BLaER1 treated with 17β-estradiol and CSF1 and Interleukin-3, amounts not matched to agents 10 nM and 100 nM (cell line): ENCODE measurements at regions not wholly inside any gene's neighbourhood (a gene's known extent, or its start where the extent isn't known, plus 50 kb on each side); places are given as distances from the start of the nearest gene placed in this dataset.
A peak's percentile ranks its signal among the peaks of the same experiment; 100 is the strongest.

ENCODE experiments used
- H3K27ac ChIP-seq, 11 experiments: shearing (Covaris generic); formaldehyde crosslinking; 2 replicates each; pipeline ENCODE4 v1.8.1; 2022
- H3K27me3 ChIP-seq, 11 experiments: shearing (Covaris generic); formaldehyde crosslinking; 2 replicates each; pipeline ENCODE4 v1.8.1; 2022
- H3K36me3 ChIP-seq, 11 experiments: shearing (Covaris generic); formaldehyde crosslinking; 2 replicates each; pipeline ENCODE4 v1.8.1; 2022
- H3K4me1 ChIP-seq, 10 experiments: shearing (Covaris generic); formaldehyde crosslinking; 2 replicates each; pipeline ENCODE4 v1.8.1; 2022
- H3K4me2 ChIP-seq, 11 experiments: shearing (Covaris generic); formaldehyde crosslinking; 2 replicates each; pipeline ENCODE4 v1.8.1; 2022
- H3K4me3 ChIP-seq, 10 experiments: shearing (Covaris generic); formaldehyde crosslinking; 2 replicates each; pipeline ENCODE4 v1.8.1; 2022
- H3K9ac ChIP-seq, 11 experiments: shearing (Covaris generic); formaldehyde crosslinking; 2 replicates each; pipeline ENCODE4 v1.8.1; 2022
- H3K9me3 ChIP-seq, 11 experiments: shearing (Covaris generic); formaldehyde crosslinking; replicated peaks in 1 of 11; 2 replicates each; pipeline ENCODE4 v1.8.1; 2022
- H4K20me1 ChIP-seq, 11 experiments: shearing (Covaris generic); formaldehyde crosslinking; 2 replicates each; pipeline ENCODE4 v1.8.1; 2022
- Cebpa-rat ChIP-seq, 11 experiments: shearing (Covaris generic); IDR thresholded peaks; 2 replicates each; pipeline ENCODE4 v1.8.1; 2022

- H3K27me3 ChIP-seq, result no peaks in the 10 kb centered on the region
- H3K27ac ChIP-seq, result no peak overlapping the region
- H3K9me3 ChIP-seq, result peaks cover 0 to 7% (median 0%) of the 10 kb centered on the region in 11 experiments; a peak in 2 of 22 replicates
- no peak overlapping the region for H3K4me3 ChIP-seq
- H3K36me3 ChIP-seq, result no peaks in the 10 kb centered on the region
- no peaks in the 10 kb centered on the region for H3K4me1 ChIP-seq
- TF ChIP-seq Cebpa-rat (IDR thresholded peaks at IDR 0.05), result no peak
- no peaks in the 10 kb centered on the region for H4K20me1 ChIP-seq
- H3K4me2 ChIP-seq, result no peak overlapping the region
- H3K9ac ChIP-seq, result no peak overlapping the region
Observed at GRCh38 chr7:83808982-83809381, 160.0 kb upstream of the SEMA3E start.

GRCh38 chr7:83807774-83808173, 158.8 kb upstream of the SEMA3E start:
- no peaks in the 10 kb centered on the region for H4K20me1 ChIP-seq
- H3K9ac ChIP-seq, result no peak overlapping the region
- no peak overlapping the region for H3K4me2 ChIP-seq
- H3K4me3 ChIP-seq, result no peak overlapping the region
- peaks cover 0 to 5% (median 0%) of the 10 kb centered on the region in 11 experiments; a peak in 2 of 22 replicates for H3K9me3 ChIP-seq
- no peak for TF ChIP-seq Cebpa-rat (IDR thresholded peaks at IDR 0.05)
- H3K27me3 ChIP-seq, result no peaks in the 10 kb centered on the region
- H3K27ac ChIP-seq, result no peak overlapping the region
- H3K36me3 ChIP-seq, result no peaks in the 10 kb centered on the region
- H3K4me1 ChIP-seq, result no peaks in the 10 kb centered on the region

- no peak overlapping the region for H3K9ac ChIP-seq
Observed at GRCh38 chr7:83806538-83806937, 157.6 kb upstream of the SEMA3E start.

GRCh38 chr7:83799333-83799732, 150.4 kb upstream of the SEMA3E start:
- Histone ChIP-seq H3K27me3 (no peaks in the 10 kb centered on the region), H3K4me1 (peaks cover 0 to 7% (median 0%) of the 10 kb centered on the region in 10 experiments; a peak in 6 of 20 replicates), H4K20me1 (no peaks in the 10 kb centered on the region), H3K9ac (no peak overlapping the region), H3K9me3 (peaks cover 0 to 6% (median 0%) of the 10 kb centered on the region in 11 experiments; a peak in 1 of 22 replicates), H3K4me3 (no peak overlapping the region), H3K36me3 (no peaks in the 10 kb centered on the region), H3K27ac (no peak overlapping the region), H3K4me2 (no peak overlapping the region; a peak in 1 of 22 replicates)
- no peak for TF ChIP-seq Cebpa-rat (IDR thresholded peaks at IDR 0.05)

More at GRCh38 chr7:83806538-83806937, 157.6 kb upstream of the SEMA3E start:
- Histone ChIP-seq H3K4me1 (no peaks in the 10 kb centered on the region), H3K4me2 (no peak overlapping the region), H3K36me3 (no peaks in the 10 kb centered on the region), H3K27me3 (no peaks in the 10 kb centered on the region), H3K9me3 (peaks cover 0 to 2% (median 0%) of the 10 kb centered on the region in 11 experiments; a peak in 1 of 22 replicates), H3K27ac (no peak overlapping the region), H4K20me1 (no peaks in the 10 kb centered on the region), H3K4me3 (no peak overlapping the region)
- TF ChIP-seq Cebpa-rat (IDR thresholded peaks at IDR 0.05), result no peak

GRCh38 chr7:83798489-83798888, 149.6 kb upstream of the SEMA3E start:
- H3K36me3 ChIP-seq, result no peaks in the 10 kb centered on the region
- no peaks in the 10 kb centered on the region for H3K27me3 ChIP-seq
- H3K4me1 ChIP-seq, result peaks cover 0 to 7% (median 0%) of the 10 kb centered on the region in 10 experiments; a peak in 6 of 20 replicates
- no peak for TF ChIP-seq Cebpa-rat (IDR thresholded peaks at IDR 0.05)
- no peak overlapping the region for H3K9ac ChIP-seq
- peaks cover 0 to 6% (median 0%) of the 10 kb centered on the region in 11 experiments; a peak in 1 of 22 replicates for H3K9me3 ChIP-seq
- no peaks in the 10 kb centered on the region for H4K20me1 ChIP-seq
- no peak overlapping the region for H3K4me3 ChIP-seq
- no peak overlapping the region for H3K27ac ChIP-seq
- H3K4me2 ChIP-seq, result 0 out of 22 replicates have a peak overlapping the region, but pooled peaks of 3 of the 11 experiments have one; percentile 3 to 20 (median 8)

GRCh38 chr7:83796760-83797159, 147.8 kb upstream of the SEMA3E start:
- Histone ChIP-seq H3K27ac (no peak overlapping the region), H3K4me2 (no peak overlapping the region), H3K4me1 (peaks cover 0 to 7% (median 0%) of the 10 kb centered on the region in 10 experiments; a peak in 6 of 20 replicates), H3K36me3 (no peaks in the 10 kb centered on the region), H3K9me3 (peaks cover 0 to 6% (median 0%) of the 10 kb centered on the region in 11 experiments; a peak in 1 of 22 replicates), H3K27me3 (no peaks in the 10 kb centered on the region), H4K20me1 (no peaks in the 10 kb centered on the region), H3K9ac (no peak overlapping the region), H3K4me3 (no peak overlapping the region)
- no peak for TF ChIP-seq Cebpa-rat (IDR thresholded peaks at IDR 0.05)

GRCh38 chr7:83794829-83795228, 145.9 kb upstream of the SEMA3E start:
- TF ChIP-seq Cebpa-rat (IDR thresholded peaks at IDR 0.05), result no peak
- Histone ChIP-seq H4K20me1 (no peaks in the 10 kb centered on the region), H3K9ac (no peak overlapping the region), H3K4me1 (peaks cover 0 to 7% (median 0%) of the 10 kb centered on the region in 10 experiments; a peak in 6 of 20 replicates), H3K27ac (no peak overlapping the region), H3K36me3 (no peaks in the 10 kb centered on the region), H3K27me3 (no peaks in the 10 kb centered on the region), H3K9me3 (no peaks in the 10 kb centered on the region), H3K4me3 (no peak overlapping the region), H3K4me2 (no peak overlapping the region)

GRCh38 chr7:83793558-83793957, 144.6 kb upstream of the SEMA3E start:
- no peak overlapping the region for H3K9ac ChIP-seq
- H4K20me1 ChIP-seq, result no peaks in the 10 kb centered on the region
- TF ChIP-seq Cebpa-rat (IDR thresholded peaks at IDR 0.05), result no peak
- no peaks in the 10 kb centered on the region for H3K36me3 ChIP-seq
- H3K27ac ChIP-seq, result no peak overlapping the region
- H3K4me2 ChIP-seq, result no peak overlapping the region
- H3K4me1 ChIP-seq, result peaks cover 0 to 5% (median 0%) of the 10 kb centered on the region in 10 experiments; a peak in 6 of 20 replicates
- H3K4me3 ChIP-seq, result no peak overlapping the region
- H3K27me3 ChIP-seq, result no peaks in the 10 kb centered on the region
- no peaks in the 10 kb centered on the region for H3K9me3 ChIP-seq

GRCh38 chr7:83791737-83792136, 142.8 kb upstream of the SEMA3E start:
- Histone ChIP-seq H3K9me3 (no peaks in the 10 kb centered on the region), H3K4me2 (no peak overlapping the region), H3K4me3 (no peak overlapping the region), H3K36me3 (no peaks in the 10 kb centered on the region), H3K9ac (no peak overlapping the region), H3K4me1 (no peaks in the 10 kb centered on the region), H3K27ac (no peak overlapping the region), H4K20me1 (no peaks in the 10 kb centered on the region), H3K27me3 (no peaks in the 10 kb centered on the region)
- TF ChIP-seq Cebpa-rat (IDR thresholded peaks at IDR 0.05), result no peak

GRCh38 chr7:83786858-83787257, 137.9 kb upstream of the SEMA3E start:
- Histone ChIP-seq H3K27ac (no peak overlapping the region), H3K4me1 (no peaks in the 10 kb centered on the region), H3K9ac (no peak overlapping the region), H4K20me1 (no peaks in the 10 kb centered on the region), H3K27me3 (no peaks in the 10 kb centered on the region), H3K4me3 (no peak overlapping the region), H3K9me3 (no peaks in the 10 kb centered on the region), H3K36me3 (no peaks in the 10 kb centered on the region), H3K4me2 (no peak overlapping the region)
- no peak for TF ChIP-seq Cebpa-rat (IDR thresholded peaks at IDR 0.05)
